22Rv1 (cell line): ENCODE measurements at regions not wholly inside any gene's neighbourhood (a gene's known extent, or its start where the extent isn't known, plus 50 kb on each side); places are given as distances from the start of the nearest gene placed in this dataset.

ENCODE experiments used
- CTCF ChIP-seq: fragments of 450-650 bp; IDR thresholded peaks from 2 replicates; pipeline ENCODE4 v1.5.1; 2017; ENCODE audit warnings: mild to moderate bottlenecking
- ZFX ChIP-seq: fragments of 450-650 bp; IDR thresholded peaks from 2 replicates; pipeline ENCODE4 v1.6.1; 2017; ENCODE audit warnings: antibody characterized with exemption, borderline replicate concordance

DNA sequence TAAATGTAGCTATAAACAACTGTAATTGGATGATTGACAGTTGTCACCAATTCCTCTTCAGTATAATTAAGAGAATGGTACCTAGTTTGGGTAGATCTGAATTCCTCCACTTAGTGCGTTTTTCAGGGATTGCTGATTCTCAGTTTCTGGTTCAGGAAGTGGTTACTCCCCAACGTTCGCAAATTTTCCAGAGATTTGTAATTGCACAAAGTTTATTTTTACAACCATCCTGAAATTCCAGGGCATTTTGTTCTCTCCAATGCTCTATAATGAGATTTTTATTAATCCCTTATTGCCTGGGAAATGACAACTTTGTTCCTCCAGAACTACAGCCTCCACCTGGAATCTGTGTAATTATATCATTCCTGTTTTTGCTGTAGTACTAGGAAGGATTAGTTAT is 710.6 kb upstream of the ZEB2 start:
- no peak for TF ChIP-seq CTCF
- no peak for TF ChIP-seq ZFX
